Heart left ventricle (tissue), 13 donors: ENCODE measurements at regions not wholly inside any gene's neighbourhood (a gene's known extent, or its start where the extent isn't known, plus 50 kb on each side); places are given as distances from the start of the nearest gene placed in this dataset.

Experiments used
- CTCF ChIP-seq, 12 donors: fragments of 200-600 bp; sonication (generic) in 4 of 12; IDR thresholded peaks; one replicate each; pipeline versions ENCODE4 v1.5.0 to v1.8.0; 2018 to 2022; ENCODE audit warnings: antibody characterized with exemption in 12 of 12, mild to moderate bottlenecking in 5 of 12
- POLR2A ChIP-seq, 2 donors: fragments of 450-650 bp; IDR thresholded peaks; one replicate each; pipeline ENCODE4 v1.6.1; 2017; ENCODE audit warnings: antibody characterized with exemption in 2 of 2, mild to moderate bottlenecking in 2 of 2, moderate library complexity in 2 of 2
- donor health status: ischemic (EF 13 %, LVEDD 7.1; RV severe dilation, severe dysfunction).
- donor health status: DM: no; HTN: yes; CAD: no.
- donor health status: DM: no; HTN: no; CAD: no.
- donor health status: ischemic (EF 25% LVEDD 6.9; RV normal size, moderate dysfunction).
- donor health status: ischemic (EF 25% LVEDD 5.7; RV mildly dilated, moderate dysfunction).
- donor health status: ischemic (EF 35%, LVEDD 5.7; RV mildly dilated, moderate dysfunction).
- donor health status: nonischemic (EF 11% LVEDD 7.7; RV severe dilation, severe dysfunction).
- donor health status: DM: yes; HTN: yes; CAD: no.
- donor health status: PGD.
- donor health status: ischemic (EF 29% LVEDD 5.4; RV normal size, mild dysfunction).
- donor health status: nonischemic (EF 23%, LVEDD 6.1; RV moderate dilation, normal function).

GRCh38 chr13:105740739-105741138 lies 794.7 kb downstream of the EFNB2 start:
- TF ChIP-seq CTCF (IDR thresholded peaks at IDR 0.05) (no peak), POLR2A (IDR thresholded peaks at IDR 0.05) (no peak)
